GM19035 (cell line): ENCODE measurements at regions not wholly inside any gene's neighbourhood (a gene's known extent, or its start where the extent isn't known, plus 50 kb on each side); places are given as distances from the start of the nearest gene placed in this dataset.

Experiments
- ATAC-seq: cut with Tn5 transposase; IDR thresholded peaks from one replicate; pipeline ENCODE4 v1.9.1; 2021; ENCODE audit not compliant: unreplicated experiment

- ATAC-seq: no peak
These were observed 460.6 kb downstream of the KCNJ2 start for GRCh38 chr17:70629902-70630301.

DNA sequence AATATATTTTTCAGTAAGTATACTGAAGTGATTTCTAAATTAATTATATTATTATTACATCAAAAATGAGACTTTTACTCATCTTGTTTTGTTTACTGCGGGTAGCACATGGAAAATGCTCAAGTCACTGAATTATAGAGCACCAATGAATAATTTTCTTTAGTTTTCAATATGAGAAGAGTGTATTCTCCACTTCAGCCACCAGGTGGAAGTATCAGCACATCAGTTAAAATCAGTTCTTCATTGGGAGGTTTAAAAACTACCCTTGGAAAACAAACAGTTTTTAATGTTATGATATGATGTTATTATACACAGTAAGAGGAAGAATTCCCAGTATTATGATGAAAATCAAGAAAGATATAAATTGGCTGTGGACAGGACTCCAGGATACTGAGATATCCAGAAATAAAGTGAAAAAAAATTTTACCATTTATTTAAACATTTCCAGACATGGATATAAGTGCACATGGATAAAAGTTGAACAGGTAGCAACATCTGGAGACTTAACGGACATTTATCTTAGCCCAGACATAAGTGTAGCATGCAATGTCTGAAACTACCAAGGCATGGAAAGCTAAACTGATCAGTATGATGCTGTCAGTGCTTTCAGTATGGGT is 467.3 kb downstream of the KCNJ2 start:
- no peak for ATAC-seq

- ATAC-seq: no peak
These were observed 472.7 kb downstream of the KCNJ2 start for GRCh38 chr17:70642059-70642458.

GRCh38 chr17:70644096-70644495 is 474.8 kb downstream of the KCNJ2 start:
- no peak for ATAC-seq

GRCh38 chr17:70646673-70647072 is 477.3 kb downstream of the KCNJ2 start:
- no peak for ATAC-seq

GRCh38 chr17:70648166-70648565 is 478.8 kb downstream of the KCNJ2 start:
- ATAC-seq: no peak

DNA sequence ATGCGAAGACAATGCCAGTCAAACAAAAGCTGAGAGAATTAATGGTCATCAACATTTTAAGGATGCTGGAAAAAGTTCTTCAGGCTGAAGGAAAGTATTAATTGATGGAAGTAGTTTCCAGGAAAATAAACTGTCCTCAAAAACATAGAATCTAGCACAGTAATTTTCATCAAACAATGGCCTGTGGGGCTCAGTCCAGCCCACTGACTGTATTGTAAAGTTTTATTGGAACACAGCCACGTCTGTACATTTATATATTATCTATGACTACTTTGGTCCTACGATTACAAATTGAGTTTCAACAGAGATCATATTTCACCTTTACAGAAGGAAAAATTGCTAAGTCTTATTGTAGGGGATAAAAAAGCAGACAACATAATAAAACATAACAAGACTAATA is 484.5 kb downstream of the KCNJ2 start:
- no peak for ATAC-seq

DNA sequence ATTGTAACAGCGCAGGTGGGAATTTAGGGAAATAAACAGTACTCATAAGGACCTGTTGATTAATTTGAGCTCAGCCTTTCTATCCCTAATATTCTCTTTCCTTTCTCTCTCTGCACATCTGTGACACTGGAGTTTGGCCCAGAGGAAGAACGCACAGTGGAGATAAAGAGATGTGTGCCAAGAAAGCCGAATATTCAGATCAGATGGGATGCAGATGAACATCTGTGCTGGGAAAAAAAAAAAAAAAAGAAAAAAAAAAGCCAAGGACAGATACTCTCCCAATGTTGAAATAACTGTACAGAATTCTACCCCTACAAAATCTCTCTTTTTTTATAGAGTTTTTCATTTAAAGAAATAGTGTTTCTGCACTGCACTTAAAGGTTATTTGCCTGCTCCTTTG is 485.4 kb downstream of the KCNJ2 start:
- ATAC-seq: no peak

- no peak for ATAC-seq
These were observed 486.0 kb downstream of the KCNJ2 start for GRCh38 chr17:70655176-70655958.

DNA sequence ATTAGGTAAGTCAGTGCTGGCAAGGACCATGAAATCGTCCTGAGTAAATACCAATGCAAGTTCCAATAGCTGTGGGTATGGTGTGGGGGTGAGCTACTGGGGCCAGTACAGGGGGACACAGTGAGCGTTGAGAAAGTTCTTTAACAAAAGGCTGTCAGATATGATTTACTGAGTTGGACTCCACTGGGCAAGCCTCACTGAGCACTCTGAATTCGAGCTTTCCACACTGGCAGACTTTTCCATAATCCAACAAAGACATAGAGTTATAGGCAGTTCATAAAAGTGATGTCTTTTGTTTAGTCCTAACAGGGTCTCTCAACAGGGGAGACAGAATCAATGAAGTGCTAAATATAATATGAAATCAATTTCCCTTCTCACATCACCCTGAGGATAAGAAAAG is 489.0 kb downstream of the KCNJ2 start:
- ATAC-seq: no peak

GRCh38 chr17:70658840-70659239 is 489.5 kb downstream of the KCNJ2 start:
- ATAC-seq: no peak

GRCh38 chr17:70661342-70662222 is 492.2 kb downstream of the KCNJ2 start:
- no peak for ATAC-seq

DNA sequence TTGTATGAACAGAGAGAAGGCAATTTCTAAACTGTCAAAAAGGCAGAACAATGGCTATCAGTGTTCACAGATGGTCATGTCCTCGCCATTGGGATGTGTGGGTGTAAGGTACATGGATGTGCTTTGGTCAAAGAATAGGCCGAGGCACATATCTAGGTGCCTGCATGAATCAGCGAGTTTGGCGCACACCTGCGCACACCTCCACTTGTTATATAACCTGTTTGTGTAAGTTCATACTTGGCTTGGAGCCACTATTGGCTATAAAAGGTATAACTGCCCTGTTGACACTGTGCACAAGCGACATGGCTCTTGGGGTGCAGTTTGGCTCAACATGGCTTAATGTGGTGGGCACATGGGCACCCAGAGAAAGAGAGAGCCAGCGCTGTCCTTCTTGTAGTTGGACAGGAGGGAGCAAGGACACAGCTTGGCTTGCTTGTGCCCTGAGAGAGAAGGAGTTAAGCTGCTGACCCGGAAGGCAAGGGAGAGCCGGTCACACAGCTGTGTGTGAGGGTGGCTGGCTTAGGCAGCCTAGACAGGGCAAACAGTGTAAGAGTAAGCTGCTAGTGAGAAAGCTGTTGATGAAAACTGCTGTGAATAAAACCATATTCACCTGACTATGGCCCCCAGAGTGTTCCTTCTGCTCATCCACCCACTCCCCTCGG is 499.1 kb downstream of the KCNJ2 start:
- no peak for ATAC-seq

DNA sequence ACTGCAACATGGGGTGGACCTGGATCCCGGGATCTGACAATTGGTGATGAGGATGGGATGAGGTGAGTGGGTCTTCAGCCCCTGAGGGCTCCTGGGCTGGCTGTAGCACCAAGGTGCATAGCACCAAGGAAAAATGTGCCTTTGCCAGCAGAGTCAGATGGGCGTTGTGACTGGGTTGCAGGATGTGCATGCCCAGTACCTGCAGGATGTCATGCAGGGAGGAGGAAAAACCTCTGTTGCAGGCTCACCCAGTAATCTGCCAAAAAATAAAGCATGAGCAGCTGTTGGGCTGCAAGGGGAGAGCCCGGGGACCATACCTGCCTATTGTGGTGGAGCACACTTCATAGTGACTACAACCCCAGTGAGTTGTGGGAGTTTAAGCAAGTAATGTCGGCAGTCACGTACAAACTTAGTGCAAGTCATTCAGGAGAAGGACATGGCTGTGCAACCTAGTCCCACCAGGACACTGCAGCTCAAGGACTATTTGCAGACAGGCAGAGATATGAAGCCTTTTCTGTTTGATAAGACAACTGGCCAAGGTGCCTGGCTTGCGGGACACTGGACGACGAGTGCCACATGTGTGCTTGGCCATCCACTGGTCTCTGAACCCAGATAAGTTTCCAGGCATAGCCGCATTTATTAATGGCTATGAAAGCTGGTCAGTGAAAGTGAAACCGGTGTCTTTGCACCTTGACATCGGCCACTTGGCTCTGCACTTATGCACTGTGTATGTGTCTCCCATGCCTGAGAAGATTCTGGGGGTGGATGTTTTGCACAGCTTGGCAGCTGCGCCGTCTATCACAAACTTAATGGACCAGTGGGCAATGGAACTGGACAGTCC is 499.8 kb downstream of the KCNJ2 start:
- no peak for ATAC-seq

GRCh38 chr17:70674061-70674460 is 504.7 kb downstream of the KCNJ2 start:
- no peak for ATAC-seq

DNA sequence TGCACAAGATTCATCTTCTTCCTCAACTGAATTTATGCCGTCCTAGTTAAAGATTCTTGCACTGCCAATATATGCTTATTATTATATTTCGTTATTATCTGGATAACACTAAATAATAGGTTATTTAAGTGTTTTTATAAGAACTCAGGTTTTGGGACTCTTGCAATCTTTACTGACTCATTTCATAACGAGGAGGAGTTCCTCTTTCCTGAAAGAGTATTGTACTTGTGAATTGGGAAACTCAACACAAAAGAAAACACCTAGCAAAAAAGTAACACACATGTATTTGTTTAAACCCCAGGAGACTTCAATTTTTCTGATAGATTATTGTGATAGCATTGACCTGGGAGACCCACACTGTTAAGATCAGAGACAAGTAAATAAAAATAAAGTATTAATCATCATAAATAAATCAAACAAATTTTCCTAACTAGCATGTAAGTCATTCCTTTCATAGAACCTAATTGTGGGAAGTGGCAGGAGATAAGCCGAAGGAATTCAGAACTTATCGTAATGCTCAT is 505.8 kb downstream of the KCNJ2 start:
- ATAC-seq: no peak

DNA sequence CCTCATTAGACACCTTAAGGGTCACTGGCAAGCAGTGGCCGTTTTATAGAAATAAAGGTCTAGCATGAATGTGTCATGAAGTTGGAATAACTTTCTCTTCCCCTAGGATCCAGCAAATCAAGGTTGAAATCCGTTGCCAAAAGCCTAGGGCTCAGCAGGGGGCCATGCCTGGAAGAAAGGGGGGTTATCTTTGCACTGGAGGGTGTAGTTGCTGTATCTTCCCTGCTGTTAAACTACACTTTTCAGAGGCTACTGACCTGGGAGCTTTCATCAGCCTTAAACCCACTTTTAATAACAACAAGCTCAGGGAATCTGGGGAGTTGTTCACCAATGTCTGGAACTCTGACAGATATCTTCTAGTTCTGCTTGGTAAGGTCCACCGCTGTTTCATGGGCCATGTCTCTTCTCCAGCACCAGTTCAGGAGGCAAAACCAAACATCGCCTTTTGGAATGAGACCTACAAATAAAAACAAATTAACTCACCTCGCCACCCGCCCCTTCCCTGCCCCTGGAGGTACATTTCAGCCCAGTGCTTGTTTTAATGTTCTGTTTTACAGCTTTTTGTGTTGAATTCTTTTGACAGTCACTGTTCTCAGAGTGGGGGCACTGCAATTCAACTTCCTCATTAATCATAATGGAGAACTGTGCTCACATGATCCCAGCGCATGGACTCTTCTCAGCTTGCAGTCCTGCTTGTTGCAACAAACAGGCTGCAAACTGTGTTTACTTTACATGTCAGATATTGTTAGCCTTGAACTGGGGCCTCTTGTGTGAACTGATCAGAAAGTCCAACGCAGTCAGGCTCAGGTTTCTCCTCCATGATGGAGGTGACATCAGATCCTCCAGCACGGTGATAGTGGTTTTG is 508.7 kb downstream of the KCNJ2 start:
- no peak for ATAC-seq

- no peak for ATAC-seq
These were observed 509.6 kb downstream of the KCNJ2 start for GRCh38 chr17:70678889-70679288.

- no peak for ATAC-seq
These were observed 514.6 kb downstream of the KCNJ2 start for GRCh38 chr17:70683936-70684335.
